ENCODE measurements at regions not wholly inside any gene's neighbourhood (a gene's known extent, or its start where the extent isn't known, plus 50 kb on each side); places are given as distances from the start of the nearest gene placed in this dataset.

- DNase-seq: no peak
These were observed 66.5 kb upstream of the RXRA start for GRCh38 chr9:134259708-134260107.

GRCh38 chr9:134260801-134261200, 65.5 kb upstream of the RXRA start:
- H3K36me3 ChIP-seq: no peaks in the 10 kb centered on the region
- TF ChIP-seq CTCF (IDR thresholded peaks at IDR 0.05; ENCODE audit: borderline replicate concordance): no peak
- DNase-seq: no peak
- intact Hi-C loops (cut with micrococcal nuclease): no loop called here
- H3K4me3 ChIP-seq: no peak overlapping the region
- peaks cover 11% of the 10 kb centered on the region for H3K4me1 ChIP-seq
- H3K9me3 ChIP-seq (replicated peaks): no peaks in the 10 kb centered on the region
- H3K27ac ChIP-seq (replicated peaks): no peak overlapping the region
- H3K27me3 ChIP-seq (ENCODE audit: low read depth): peaks cover 11% of the 10 kb centered on the region

More at GRCh38 chr9:134259708-134260107, 66.5 kb upstream of the RXRA start:
- Histone ChIP-seq H3K27ac (replicated peaks) (no peak overlapping the region), H3K9me3 (replicated peaks) (no peaks in the 10 kb centered on the region), H3K27me3 (ENCODE audit: low read depth) (peaks cover 5% of the 10 kb centered on the region), H3K4me3 (no peak overlapping the region), H3K4me1 (peaks cover 11% of the 10 kb centered on the region), H3K36me3 (no peaks in the 10 kb centered on the region)
- TF ChIP-seq CTCF (IDR thresholded peaks at IDR 0.05; ENCODE audit: borderline replicate concordance): no peak
- intact Hi-C loops (cut with micrococcal nuclease): no loop called here

GRCh38 chr9:134262035-134262434, 64.2 kb upstream of the RXRA start:
- intact Hi-C loops (cut with micrococcal nuclease): no loop called here
- DNase-seq: no peak

GRCh38 chr9:134263596-134263995, 62.7 kb upstream of the RXRA start:
- Histone ChIP-seq H3K27me3 (ENCODE audit: low read depth) (peaks cover 11% of the 10 kb centered on the region), H3K27ac (replicated peaks) (no peak overlapping the region), H3K4me3 (no peak overlapping the region), H3K4me1 (peaks cover 23% of the 10 kb centered on the region), H3K9me3 (replicated peaks) (no peaks in the 10 kb centered on the region), H3K36me3 (no peaks in the 10 kb centered on the region)
- intact Hi-C loops (cut with micrococcal nuclease): no loop called here
- no peak for DNase-seq
- TF ChIP-seq CTCF (IDR thresholded peaks at IDR 0.05; ENCODE audit: borderline replicate concordance): no peak

More at GRCh38 chr9:134262035-134262434, 64.2 kb upstream of the RXRA start:
- Histone ChIP-seq H3K27me3 (ENCODE audit: low read depth) (peaks cover 11% of the 10 kb centered on the region), H3K4me1 (peaks cover 12% of the 10 kb centered on the region), H3K9me3 (replicated peaks) (no peaks in the 10 kb centered on the region), H3K36me3 (no peaks in the 10 kb centered on the region), H3K4me3 (no peak overlapping the region), H3K27ac (replicated peaks) (no peak overlapping the region)
- no peak for TF ChIP-seq CTCF (IDR thresholded peaks at IDR 0.05; ENCODE audit: borderline replicate concordance)

GRCh38 chr9:134264169-134264568, 62.1 kb upstream of the RXRA start:
- Histone ChIP-seq H3K27me3 (ENCODE audit: low read depth) (peaks cover 11% of the 10 kb centered on the region), H3K27ac (replicated peaks) (no peak overlapping the region), H3K36me3 (no peaks in the 10 kb centered on the region), H3K9me3 (replicated peaks) (no peaks in the 10 kb centered on the region), H3K4me3 (no peak overlapping the region), H3K4me1 (peaks cover 17% of the 10 kb centered on the region)
- TF ChIP-seq CTCF (IDR thresholded peaks at IDR 0.05; ENCODE audit: borderline replicate concordance): no peak
- no peak for DNase-seq
- intact Hi-C loops (cut with micrococcal nuclease): no loop called here

- DNase-seq: no peak
- H3K9me3 ChIP-seq (replicated peaks): no peaks in the 10 kb centered on the region
- H3K27me3 ChIP-seq (ENCODE audit: low read depth): peaks cover 11% of the 10 kb centered on the region
- TF ChIP-seq CTCF (IDR thresholded peaks at IDR 0.05; ENCODE audit: borderline replicate concordance): no peak
- H3K4me3 ChIP-seq: no peak overlapping the region
- H3K27ac ChIP-seq (replicated peaks): no peak overlapping the region
- H3K4me1 ChIP-seq: peaks cover 17% of the 10 kb centered on the region
- intact Hi-C loops (cut with micrococcal nuclease): no loop called here
- no peaks in the 10 kb centered on the region for H3K36me3 ChIP-seq
These were observed 61.2 kb upstream of the RXRA start for GRCh38 chr9:134265078-134265477.
